ENCODE measurements at regions not wholly inside any gene's neighbourhood (a gene's known extent, or its start where the extent isn't known, plus 50 kb on each side); places are given as distances from the start of the nearest gene placed in this dataset.
"Not testable (repeated sequence)": the region's sequence is repeated elsewhere in the genome, so short reads cannot be mapped to it uniquely, and the experiment has no call there.

- DNase-seq: no peak
Observed at GRCh38 chr13:89518289-89519077, 1829.0 kb upstream of the MIR17HG start.

GRCh38 chr13:89520468-89520867 lies 1827.0 kb upstream of the MIR17HG start:
- DNase-seq: no peak

GRCh38 chr13:89521672-89522071 lies 1825.8 kb upstream of the MIR17HG start:
- DNase-seq: not testable (repeated sequence)

GRCh38 chr13:89541091-89542030 lies 1806.1 kb upstream of the MIR17HG start:
- DNase-seq: no peak

GRCh38 chr13:89550938-89551337 lies 1796.5 kb upstream of the MIR17HG start:
- no peak for DNase-seq

- no peak for DNase-seq
Observed at GRCh38 chr13:89554801-89555200, 1792.7 kb upstream of the MIR17HG start.

- no peak for DNase-seq
Observed at GRCh38 chr13:89565476-89566100, 1781.9 kb upstream of the MIR17HG start.

GRCh38 chr13:89567025-89567424 lies 1780.5 kb upstream of the MIR17HG start:
- DNase-seq: no peak

GRCh38 chr13:89568276-89568675 lies 1779.2 kb upstream of the MIR17HG start:
- DNase-seq: no peak

GRCh38 chr13:89568746-89569145 lies 1778.7 kb upstream of the MIR17HG start:
- DNase-seq: no peak

GRCh38 chr13:89571676-89572075 lies 1775.8 kb upstream of the MIR17HG start:
- DNase-seq: no peak

GRCh38 chr13:89574077-89574476 lies 1773.4 kb upstream of the MIR17HG start:
- DNase-seq: no peak

- no peak for DNase-seq
Observed at GRCh38 chr13:89577301-89577700, 1770.2 kb upstream of the MIR17HG start.

- no peak for DNase-seq
Observed at GRCh38 chr13:89584058-89584620, 1763.3 kb upstream of the MIR17HG start.

- no peak for DNase-seq
Observed at GRCh38 chr13:89602655-89603054, 1744.8 kb upstream of the MIR17HG start.

- DNase-seq: no peak
Observed at GRCh38 chr13:89603187-89603586, 1744.3 kb upstream of the MIR17HG start.

GRCh38 chr13:89609318-89609717 lies 1738.2 kb upstream of the MIR17HG start:
- DNase-seq: no peak

GRCh38 chr13:89610331-89610730 lies 1737.2 kb upstream of the MIR17HG start:
- DNase-seq: no peak

GRCh38 chr13:89610881-89611280 lies 1736.6 kb upstream of the MIR17HG start:
- no peak for DNase-seq

- no peak for DNase-seq
Observed at GRCh38 chr13:89627996-89628395, 1719.5 kb upstream of the MIR17HG start.

GRCh38 chr13:89628567-89628966 lies 1718.9 kb upstream of the MIR17HG start:
- no peak for DNase-seq

- no peak for DNase-seq
Observed at GRCh38 chr13:89650226-89650625, 1697.3 kb upstream of the MIR17HG start.

GRCh38 chr13:89660752-89661151 lies 1686.7 kb upstream of the MIR17HG start:
- no peak for DNase-seq
